ENCODE measurements at regions not wholly inside any gene's neighbourhood (a gene's known extent, or its start where the extent isn't known, plus 50 kb on each side); places are given as distances from the start of the nearest gene placed in this dataset.

DNA sequence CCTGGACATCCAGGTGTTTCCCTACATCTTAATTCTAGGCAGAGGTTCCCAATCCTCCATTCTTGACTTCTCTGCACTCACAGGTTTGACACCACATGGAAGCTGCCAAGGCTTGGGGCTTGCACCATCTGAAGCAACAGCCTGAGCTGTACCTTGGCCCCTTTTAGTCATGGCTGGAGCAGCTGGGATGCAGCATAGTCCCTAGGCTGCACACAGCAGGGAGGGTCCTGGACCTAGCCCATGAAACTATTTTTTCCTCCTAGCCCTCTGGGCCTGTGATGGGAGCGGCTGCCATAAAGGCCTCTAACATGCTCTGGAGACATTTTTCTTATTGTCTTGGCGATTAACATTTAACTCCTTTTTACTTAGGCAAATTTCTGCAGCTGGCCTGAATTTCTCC lies 417.2 kb upstream of the FLRT2 start:
- Histone ChIP-seq H3K4me1 (no peaks in the 10 kb centered on the region), H3K9me3 (peaks cover 0 to 12% (median 0%) of the 10 kb centered on the region in 4 donors), H3K4me3 (no peak overlapping the region), H3K27me3 (no peaks in the 10 kb centered on the region), H3K27ac (no peak overlapping the region), H3K36me3 (no peaks in the 10 kb centered on the region)
- WGBS, 2 donors: 87 to 88% methylated on average over 2 of the region's 2 CpGs
- TF ChIP-seq POLR2A (IDR thresholded peaks at IDR 0.05) (no peak), EP300 (IDR thresholded peaks at IDR 0.05) (no peak), POLR2AphosphoS5 (IDR thresholded peaks at IDR 0.05) (no peak)
- TF ChIP-seq, protein P1, sequence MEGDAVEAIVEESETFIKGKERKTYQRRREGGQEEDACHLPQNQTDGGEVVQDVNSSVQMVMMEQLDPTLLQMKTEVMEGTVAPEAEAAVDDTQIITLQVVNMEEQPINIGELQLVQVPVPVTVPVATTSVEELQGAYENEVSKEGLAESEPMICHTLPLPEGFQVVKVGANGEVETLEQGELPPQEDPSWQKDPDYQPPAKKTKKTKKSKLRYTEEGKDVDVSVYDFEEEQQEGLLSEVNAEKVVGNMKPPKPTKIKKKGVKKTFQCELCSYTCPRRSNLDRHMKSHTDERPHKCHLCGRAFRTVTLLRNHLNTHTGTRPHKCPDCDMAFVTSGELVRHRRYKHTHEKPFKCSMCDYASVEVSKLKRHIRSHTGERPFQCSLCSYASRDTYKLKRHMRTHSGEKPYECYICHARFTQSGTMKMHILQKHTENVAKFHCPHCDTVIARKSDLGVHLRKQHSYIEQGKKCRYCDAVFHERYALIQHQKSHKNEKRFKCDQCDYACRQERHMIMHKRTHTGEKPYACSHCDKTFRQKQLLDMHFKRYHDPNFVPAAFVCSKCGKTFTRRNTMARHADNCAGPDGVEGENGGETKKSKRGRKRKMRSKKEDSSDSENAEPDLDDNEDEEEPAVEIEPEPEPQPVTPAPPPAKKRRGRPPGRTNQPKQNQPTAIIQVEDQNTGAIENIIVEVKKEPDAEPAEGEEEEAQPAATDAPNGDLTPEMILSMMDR (IDR thresholded peaks at IDR 0.05): no peak
- intact Hi-C loops (cut with DNase I): no loop called here
- DNase-seq: no peak

DNA sequence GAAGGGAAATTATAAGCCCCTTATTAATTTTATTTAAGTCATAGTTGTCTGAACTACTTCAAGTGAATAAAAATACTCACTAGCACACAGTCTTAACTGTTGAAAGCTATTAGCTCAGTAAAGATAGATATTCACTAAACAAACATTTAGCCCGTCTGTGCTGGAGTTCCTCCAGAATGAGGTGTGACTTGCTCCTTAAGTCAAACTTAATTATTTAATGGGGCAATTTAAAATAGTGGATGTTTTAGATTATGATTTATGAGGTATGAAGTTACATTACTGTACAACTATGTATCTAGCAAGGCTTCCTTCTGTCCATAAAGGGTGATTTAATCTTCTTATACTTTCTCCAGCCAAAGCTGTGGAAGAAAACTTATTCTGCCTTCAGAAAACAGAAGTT lies 414.0 kb upstream of the FLRT2 start:
- no peak for DNase-seq
- Histone ChIP-seq H3K27ac (no peak overlapping the region), H3K9me3 (peaks cover 0 to 12% (median 0%) of the 10 kb centered on the region in 4 donors), H3K36me3 (no peaks in the 10 kb centered on the region), H3K4me3 (no peak overlapping the region), H3K4me1 (no peaks in the 10 kb centered on the region), H3K27me3 (no peaks in the 10 kb centered on the region)
- TF ChIP-seq, protein P1 (IDR thresholded peaks at IDR 0.05): no peak
- TF ChIP-seq POLR2A (IDR thresholded peaks at IDR 0.05) (no peak), EP300 (IDR thresholded peaks at IDR 0.05) (no peak), POLR2AphosphoS5 (IDR thresholded peaks at IDR 0.05) (no peak)
- intact Hi-C loops (cut with DNase I): no loop called here
- WGBS, 2 donors: 15 to 49% methylated on average over 1 of the region's 1 CpG

DNA sequence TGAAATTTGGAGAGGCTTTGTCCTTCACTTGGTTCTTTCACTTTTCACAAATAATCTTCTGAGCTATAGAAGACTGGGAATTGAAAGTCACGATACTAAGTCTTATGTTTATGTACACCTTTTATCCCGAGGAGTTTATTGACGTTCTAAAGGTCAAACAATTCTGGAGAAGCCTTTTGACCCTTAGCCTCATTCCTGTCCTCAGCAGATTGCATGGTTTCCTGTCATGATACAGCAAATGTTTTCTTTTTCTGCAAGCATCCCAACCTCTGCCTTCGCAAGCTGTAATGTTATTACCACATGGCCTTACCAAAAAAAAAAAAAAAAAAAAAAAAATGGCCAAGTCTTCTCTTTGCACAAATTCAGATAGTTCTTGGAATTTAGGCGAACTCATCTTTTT lies 411.7 kb upstream of the FLRT2 start:
- WGBS, 2 donors: 36 to 55% methylated on average over 5 of the region's 5 CpGs

DNA sequence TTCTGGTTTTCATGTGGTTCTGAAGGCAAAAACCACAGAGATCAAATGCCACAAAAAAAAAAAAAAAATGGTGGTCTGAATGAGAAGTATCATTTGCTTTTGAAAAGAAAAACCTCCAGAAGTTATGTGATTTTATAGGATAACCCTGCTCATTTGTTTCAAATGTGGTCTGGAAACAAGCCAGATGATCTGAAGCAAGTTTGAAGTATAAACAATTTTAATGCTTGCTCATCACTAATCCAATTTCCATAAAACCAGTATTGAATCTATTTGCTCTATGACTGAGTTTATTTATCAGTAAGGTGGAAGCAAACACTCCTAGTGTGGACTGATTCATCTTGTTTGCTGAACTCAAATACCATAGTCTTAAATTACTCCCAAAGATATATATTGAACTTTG lies 407.3 kb upstream of the FLRT2 start:
- DNase-seq: no peak
- no peaks in the 10 kb centered on the region for H3K4me1 ChIP-seq
- H3K4me3 ChIP-seq: no peak overlapping the region
- no peaks in the 10 kb centered on the region for H3K9me3 ChIP-seq
- intact Hi-C loops (cut with DNase I): no loop called here
- no peak overlapping the region for H3K27ac ChIP-seq
- TF ChIP-seq EP300 (IDR thresholded peaks at IDR 0.05) (no peak), POLR2A (IDR thresholded peaks at IDR 0.05) (no peak), POLR2AphosphoS5 (IDR thresholded peaks at IDR 0.05) (no peak)
- TF ChIP-seq, protein P1 (IDR thresholded peaks at IDR 0.05): no peak
- no peaks in the 10 kb centered on the region for H3K27me3 ChIP-seq
- H3K36me3 ChIP-seq: no peaks in the 10 kb centered on the region

More for the DNA sequence above, 411.7 kb upstream of the FLRT2 start:
- DNase-seq: no peak
- intact Hi-C loops (cut with DNase I): no loop called here
- no peak overlapping the region for H3K27ac ChIP-seq
- TF ChIP-seq POLR2A (IDR thresholded peaks at IDR 0.05) (no peak), POLR2AphosphoS5 (IDR thresholded peaks at IDR 0.05) (no peak), EP300 (IDR thresholded peaks at IDR 0.05) (no peak)
- TF ChIP-seq, protein P1 (IDR thresholded peaks at IDR 0.05): no peak
- peaks cover 0 to 5% (median 0%) of the 10 kb centered on the region in 4 donors for H3K9me3 ChIP-seq
- no peak overlapping the region for H3K4me3 ChIP-seq
- no peaks in the 10 kb centered on the region for H3K36me3 ChIP-seq
- H3K4me1 ChIP-seq: no peaks in the 10 kb centered on the region
- H3K27me3 ChIP-seq: no peaks in the 10 kb centered on the region

DNA sequence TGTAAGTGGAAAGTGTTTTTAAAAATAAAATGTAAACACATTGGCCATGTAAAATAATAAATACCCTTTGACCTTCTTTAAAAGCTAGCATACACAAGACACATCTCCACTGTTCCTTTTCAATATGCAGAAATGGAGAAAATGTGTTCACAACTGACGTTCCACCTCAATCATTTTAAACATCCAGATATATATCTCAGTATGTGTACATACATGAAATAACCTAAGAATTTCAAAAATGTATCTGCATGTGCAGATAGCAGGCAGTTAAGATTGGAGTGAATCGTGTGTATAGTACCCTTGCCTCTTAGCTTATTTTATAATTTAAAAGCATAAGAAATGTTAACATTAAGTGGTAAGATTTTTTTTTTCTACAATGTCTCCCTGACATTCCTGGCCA lies 406.2 kb upstream of the FLRT2 start:
- no peak overlapping the region for H3K4me3 ChIP-seq
- intact Hi-C loops (cut with DNase I): no loop called here
- DNase-seq: no peak
- no peaks in the 10 kb centered on the region for H3K27me3 ChIP-seq
- H3K36me3 ChIP-seq: no peaks in the 10 kb centered on the region
- WGBS, 2 donors: 79 to 94% methylated on average over 2 of the region's 2 CpGs
- H3K4me1 ChIP-seq: no peaks in the 10 kb centered on the region
- TF ChIP-seq POLR2AphosphoS5 (IDR thresholded peaks at IDR 0.05) (no peak), POLR2A (IDR thresholded peaks at IDR 0.05) (no peak), EP300 (IDR thresholded peaks at IDR 0.05) (no peak)
- TF ChIP-seq, protein P1 (IDR thresholded peaks at IDR 0.05): no peak
- no peak overlapping the region for H3K27ac ChIP-seq
- H3K9me3 ChIP-seq: no peaks in the 10 kb centered on the region

All from sigmoid colon (tissue), 6 donors.